ENCODE measurements at regions not wholly inside any gene's neighbourhood (a gene's known extent, or its start where the extent isn't known, plus 50 kb on each side); places are given as distances from the start of the nearest gene placed in this dataset.
"Not testable (repeated sequence)": the region's sequence is repeated elsewhere in the genome, so short reads cannot be mapped to it uniquely, and the experiment has no call there.

DNA sequence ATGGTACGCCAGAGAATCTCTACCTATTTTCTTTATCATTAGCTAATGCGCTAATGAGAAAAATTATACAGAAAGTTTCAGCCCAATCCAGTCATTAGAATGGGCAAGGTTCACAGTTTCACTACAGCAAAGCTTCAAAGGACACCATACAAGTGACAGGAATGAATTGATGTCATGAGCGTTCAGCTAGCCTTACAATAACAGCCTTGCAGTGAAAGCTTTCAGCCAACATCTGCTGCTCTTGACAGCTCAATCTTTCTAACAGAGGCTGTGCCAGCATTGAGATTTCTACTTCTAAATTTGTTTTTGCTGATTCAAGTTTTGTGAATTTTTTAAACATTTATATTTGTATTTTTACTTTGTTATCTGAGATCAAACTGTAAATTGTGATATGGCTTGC, 302.4 kb upstream of the FAM174A start:
- DNase-seq (ENCODE audit: low spot score), result no peak

DNA sequence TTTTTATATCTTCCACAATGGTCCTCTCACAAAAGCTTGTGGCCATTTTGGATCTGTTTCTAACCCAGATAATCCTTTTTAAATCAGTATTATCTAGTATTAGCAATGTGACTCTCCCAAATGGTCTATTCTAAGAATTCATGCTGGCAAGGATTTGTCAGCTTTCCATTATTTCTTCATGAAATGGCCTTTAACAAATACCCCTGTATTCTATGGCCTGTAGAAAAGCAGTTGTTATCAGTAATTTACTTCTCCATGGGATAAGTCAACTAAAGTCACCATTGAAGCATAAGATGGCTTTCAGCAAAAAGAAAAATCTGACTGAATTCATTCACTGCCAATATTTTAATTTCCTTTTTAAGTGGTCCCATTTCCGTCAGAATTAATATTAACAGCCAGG, 346.4 kb upstream of the FAM174A start:
- DNase-seq (ENCODE audit: low spot score), result no peak

DNA sequence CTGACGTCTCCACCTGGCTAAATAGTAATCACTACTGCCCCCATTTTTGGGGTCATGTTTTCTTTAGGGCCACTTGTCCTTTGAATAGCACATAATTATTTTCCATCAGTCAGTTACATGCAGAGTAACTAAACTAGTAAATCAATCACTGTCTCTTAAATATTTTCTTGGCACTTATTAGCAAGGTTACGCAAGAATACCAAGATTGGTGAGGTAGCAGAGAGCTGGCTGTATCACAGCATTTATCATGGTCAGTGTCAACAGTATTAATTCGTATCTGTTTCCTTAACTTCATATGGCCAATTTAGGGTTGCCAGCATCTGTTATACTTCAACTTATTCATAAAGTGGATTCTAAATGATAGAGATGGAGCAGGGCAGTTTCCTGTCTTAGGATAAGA, 346.8 kb upstream of the FAM174A start:
- DNase-seq (ENCODE audit: low spot score), result no peak

DNA sequence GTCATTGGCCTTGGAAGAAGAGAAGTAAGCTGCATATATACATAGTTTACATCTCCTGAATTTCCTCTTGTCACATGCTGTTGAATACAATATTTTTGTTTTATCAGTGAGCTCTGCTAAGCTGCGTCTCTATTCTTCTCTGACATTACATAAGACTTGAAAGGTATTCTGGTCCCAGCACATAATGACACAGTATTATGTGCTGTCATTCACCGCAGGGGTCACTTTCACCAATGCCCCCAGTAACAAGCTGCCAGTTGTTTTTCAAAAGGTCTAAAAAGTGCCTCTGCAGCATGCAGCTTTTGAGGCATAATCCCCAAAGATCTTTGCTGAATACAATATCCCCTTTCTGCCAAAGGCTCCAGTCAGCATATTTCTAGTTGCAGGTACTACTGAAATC, 349.0 kb upstream of the FAM174A start:
- no peak for DNase-seq (ENCODE audit: low spot score)

DNA sequence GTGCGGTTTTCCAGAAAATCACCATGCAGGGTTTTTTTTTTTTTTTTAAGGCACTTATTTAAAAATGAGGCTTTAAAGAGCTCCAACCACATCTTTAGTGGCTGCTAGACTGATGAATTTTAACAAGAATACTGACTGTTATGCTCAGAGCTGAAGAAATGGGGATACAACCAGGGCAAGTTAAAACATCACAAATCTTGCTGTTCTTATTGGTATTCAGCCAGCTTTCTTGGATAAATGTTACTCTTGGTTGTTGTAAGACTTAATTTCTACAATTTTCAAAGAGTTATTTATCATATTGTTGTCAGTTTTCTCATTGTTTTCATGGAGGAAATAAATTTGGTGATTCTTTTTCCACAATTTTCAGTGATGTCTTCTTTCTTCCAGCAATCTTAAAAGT, 352.8 kb upstream of the FAM174A start:
- no peak for DNase-seq (ENCODE audit: low spot score)

DNA sequence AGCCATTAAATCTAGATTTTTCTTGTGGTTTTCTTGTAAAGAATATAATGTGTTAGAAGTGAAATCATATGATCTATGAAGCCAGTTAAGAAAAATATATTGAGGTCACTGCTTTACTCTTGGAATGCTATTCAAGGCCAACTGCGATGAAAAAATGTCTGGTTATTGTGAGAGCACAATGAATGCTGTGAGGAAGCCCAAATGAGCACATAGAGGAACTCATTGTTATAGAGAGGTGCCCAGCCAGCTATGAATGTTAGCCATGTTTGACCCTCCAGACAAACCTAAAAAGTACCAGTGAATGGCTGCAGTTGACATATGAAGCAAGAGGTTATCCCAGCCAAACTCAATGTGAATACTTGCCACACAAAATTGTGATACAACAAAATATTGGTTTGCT, 359.8 kb upstream of the FAM174A start:
- DNase-seq (ENCODE audit: low spot score), result no peak

DNA sequence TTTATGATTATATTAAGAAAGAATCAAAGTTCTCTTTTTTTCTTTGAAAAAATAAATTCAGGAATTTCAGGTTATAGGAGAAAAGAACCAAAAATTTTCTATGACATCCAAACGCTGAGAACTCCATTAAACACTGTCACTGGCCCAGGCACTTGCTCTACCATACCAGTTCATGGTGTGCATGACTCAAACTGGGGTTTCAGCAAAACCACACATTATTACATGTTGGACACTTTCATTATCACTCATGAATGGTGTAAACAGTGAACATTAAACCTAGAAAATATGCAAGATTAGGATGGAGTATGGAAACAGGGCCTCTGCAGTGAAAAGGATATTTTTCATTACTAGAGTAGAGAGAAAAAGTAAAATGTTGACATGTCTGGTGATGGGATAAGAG, 369.9 kb upstream of the FAM174A start:
- no peak for DNase-seq (ENCODE audit: low spot score)

DNA sequence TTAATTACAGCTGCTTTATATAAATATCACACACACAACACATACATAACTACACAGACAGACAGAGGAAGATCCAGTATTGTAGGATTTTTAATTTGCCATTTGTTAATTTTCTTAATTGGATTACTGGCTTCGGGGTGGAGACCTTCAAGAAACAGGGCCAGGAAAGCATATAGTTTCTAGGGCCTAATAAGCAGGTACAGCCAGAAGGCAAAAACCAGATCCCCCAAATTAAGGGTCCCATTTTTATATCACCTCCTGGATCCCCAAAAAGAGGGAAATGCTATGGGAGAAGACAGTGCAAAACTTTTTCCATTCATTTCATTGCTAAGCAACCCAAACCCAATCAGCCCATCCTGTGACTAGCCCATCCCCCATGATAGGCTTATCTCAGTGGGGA, 373.3 kb upstream of the FAM174A start:
- DNase-seq (ENCODE audit: low spot score), result no peak

DNA sequence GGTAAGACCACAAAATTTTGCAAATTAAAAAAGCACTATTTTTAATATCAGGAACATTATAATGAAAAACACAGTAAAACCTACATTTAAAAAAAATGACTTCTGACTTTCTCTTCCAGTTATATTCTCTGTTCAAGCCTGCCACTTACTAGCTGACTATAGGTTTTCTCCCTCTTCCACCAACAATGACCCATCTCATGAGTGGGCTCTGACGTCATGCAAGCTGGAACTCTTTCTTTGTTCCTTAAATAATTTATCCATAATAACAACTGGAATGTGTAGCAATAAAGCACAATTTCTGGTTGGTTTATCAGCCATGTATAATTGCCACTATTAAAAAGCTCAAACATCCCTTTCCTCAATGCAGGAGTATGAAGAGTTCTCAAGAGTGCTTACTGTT, 378.1 kb upstream of the FAM174A start:
- no peak for DNase-seq (ENCODE audit: low spot score)

DNA sequence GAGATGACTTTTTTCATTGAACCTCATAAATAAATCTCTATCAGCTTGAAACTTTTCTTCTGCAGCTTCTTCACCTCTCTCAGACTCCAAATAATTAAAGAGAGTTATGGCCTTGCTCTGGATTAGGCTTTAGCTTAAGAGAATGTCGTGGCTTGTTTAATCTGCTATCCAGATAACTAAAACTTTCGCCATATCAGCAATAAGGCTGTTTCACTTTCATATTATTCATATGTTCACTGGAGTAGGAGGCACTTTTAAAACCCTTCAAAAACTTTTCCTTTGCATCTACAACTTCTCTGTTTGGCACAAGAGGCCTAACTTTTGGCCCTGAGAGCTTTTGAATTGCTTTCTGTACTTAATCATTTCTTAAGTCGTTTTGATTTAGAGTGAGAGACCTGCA, 386.9 kb upstream of the FAM174A start:
- DNase-seq (ENCODE audit: low spot score), result no peak

DNA sequence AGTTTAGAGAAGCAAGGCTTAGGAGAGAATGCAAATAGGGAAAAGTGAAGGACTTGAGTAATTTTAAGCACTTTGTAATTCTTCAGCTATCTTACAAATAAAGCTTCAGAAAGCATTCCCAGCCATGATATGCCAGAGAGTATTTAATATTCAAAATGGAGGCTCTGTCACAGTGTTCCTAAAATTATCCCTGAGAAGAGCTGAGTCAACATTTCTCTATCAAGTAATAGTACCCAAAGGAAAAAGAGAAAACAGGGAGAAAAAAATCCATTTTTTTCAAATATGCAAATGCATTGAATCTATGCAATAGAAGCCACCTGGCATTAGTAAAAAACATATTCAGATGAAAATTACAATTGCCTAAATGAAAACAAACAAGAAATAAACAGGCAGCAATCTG, 392.6 kb upstream of the FAM174A start:
- no peak for DNase-seq (ENCODE audit: low spot score)

DNA sequence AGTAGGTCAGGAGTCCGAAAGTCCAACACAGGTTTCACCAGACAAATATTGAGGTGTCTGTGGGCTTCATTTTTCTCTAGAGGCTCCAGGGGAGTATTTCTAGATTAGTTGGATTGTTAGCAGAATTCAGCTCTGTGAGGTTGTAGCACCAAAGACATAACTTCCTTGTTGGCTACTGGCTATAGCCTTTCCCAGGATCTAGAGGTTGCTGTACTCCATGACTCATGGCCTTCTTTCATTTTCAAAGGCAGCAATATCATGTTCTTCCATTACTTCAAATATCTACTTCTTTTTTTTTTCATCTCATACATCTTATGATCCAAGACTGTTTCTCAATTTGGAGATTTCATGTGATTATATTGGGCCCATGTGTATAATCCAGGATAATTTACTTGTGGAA, 404.0 kb upstream of the FAM174A start:
- no peak for DNase-seq (ENCODE audit: low spot score)

DNA sequence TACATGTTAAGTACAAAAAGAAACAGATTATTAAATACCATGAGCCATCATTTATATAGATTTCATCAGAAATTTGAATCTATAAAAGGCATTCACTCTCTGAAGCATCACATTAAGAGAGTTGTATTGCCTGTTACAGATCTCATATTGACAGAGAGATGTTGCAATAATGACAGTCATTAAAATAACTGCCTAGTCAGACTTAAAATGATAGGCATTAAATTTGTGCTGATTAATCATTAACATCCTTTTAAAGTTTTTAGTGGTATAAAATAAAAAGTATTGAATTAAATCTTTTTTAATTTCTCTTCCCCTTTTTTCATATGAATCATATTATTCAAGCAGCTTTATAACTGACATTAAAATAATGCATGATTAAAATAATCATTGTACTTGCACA, 404.9 kb upstream of the FAM174A start:
- no peak for DNase-seq (ENCODE audit: low spot score)

DNA sequence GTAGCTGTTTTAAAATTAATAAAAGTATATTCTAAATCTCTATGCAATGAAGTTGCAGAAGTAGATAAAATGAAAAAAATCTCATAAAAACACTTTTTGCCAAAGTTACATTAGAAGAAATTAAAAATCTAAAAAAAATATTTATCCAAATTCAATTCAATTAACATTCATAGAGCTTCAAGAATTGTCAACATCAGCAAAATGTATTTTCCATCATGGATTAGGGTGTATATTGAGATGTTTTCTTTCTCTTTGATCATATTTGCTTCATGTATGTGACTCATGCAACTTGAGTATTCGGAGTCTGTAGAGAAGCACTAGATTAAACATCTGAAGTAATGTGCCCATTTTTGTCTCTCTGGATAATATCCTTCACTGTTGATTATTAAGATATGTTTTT, 415.3 kb upstream of the FAM174A start:
- DNase-seq (ENCODE audit: low spot score), result no peak

DNA sequence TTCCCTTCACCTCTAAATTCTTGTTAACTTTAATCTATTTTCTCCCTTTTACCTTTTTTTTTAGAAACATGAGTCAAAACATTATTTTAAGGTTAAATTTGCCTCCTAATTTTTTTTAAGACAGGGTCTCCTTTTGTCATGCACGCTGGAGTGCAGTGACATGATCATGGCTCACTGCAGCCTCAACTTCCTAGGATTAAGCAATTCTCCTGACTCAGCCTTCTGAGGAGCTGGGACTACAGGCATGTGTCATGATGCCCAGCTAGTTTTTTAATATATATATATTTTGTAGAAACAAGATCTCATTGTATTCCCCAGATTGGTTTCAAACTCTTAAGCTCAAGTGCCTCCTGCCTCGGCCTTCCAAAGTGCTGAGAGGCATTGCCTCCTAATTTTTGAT, 424.7 kb upstream of the FAM174A start:
- no peak for DNase-seq (ENCODE audit: low spot score)

DNA sequence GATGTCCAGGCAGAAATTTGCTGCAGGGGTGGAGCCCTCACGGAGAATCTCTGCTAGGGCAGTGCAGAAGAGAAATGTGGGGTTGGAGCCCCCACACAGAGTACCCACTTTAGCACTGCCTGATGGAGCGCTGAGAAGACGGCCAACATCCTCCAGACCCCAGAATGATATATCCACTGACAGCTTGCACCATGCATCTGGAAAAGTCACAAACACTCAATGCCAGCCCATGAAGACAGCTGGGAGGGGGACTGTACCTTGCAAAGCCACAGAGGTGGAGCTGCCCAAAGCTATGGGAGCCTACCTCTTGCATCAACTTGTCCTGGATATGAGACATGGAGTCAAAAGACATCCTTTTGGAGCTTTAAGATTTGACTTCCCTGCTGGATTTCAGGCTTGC, 426.3 kb upstream of the FAM174A start:
- DNase-seq (ENCODE audit: low spot score), result no peak

DNA sequence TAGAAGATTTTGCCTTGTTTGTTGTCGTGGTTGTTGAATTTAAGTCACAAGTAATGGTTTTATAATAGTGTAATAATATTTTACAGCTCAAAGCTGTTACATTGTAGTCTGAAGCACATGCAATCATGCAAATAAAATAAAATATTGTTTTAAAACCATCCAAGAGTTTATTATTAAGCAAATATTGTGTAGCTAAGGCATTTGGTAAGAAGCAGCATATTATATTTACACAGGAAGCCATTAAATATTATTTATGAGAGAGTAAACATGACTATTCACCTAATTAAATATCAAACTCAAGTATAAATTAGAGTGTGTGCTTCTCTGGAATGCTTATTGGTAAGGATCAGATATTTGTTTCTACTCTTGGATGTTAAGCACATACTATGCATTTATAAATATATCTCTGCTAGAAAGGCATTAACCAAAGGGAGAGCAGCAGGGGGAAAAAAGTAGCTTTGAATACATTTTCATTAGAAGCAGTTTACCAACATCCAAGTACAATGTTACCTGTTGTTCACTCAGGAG, 431.5 kb upstream of the FAM174A start:
- DNase-seq (ENCODE audit: low spot score), result not testable (repeated sequence)

DNA sequence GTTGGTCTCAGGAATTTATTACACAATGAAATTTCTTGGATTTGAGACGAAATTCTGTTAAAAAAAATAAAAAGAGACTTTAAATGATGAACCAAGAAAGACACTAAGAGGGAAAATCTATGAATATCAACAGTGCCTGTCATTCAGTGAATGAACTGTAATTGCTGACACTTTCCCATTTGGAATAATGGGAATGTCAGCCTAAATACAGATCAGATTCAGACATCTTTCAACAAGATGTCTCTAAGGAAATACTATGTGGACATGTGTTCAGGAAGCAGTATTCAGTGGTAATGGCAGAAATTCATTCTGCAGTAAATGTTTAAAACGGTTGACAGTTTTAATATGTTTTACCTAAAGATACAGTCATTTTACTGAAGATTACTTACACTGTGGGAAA, 433.7 kb upstream of the FAM174A start:
- DNase-seq (ENCODE audit: low spot score), result not testable (repeated sequence)

DNA sequence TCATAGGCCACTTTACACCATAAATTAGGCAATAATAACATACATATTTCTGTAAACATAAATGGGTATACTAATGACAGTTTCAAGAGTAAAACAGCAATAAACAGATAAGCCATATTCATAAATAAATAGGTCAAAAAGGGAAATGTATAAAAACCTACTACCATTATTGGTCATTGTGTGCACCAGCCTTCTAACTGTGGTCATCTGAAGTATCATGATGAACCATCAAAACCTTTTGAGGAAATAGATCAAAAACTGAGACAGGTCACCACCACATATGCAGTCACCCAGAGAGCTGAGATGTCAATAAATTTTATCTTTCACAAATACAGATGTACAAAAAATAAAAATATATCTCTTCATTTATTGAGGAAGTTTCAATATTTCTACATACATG, 438.8 kb upstream of the FAM174A start:
- not testable (repeated sequence) for DNase-seq (ENCODE audit: low spot score)

DNA sequence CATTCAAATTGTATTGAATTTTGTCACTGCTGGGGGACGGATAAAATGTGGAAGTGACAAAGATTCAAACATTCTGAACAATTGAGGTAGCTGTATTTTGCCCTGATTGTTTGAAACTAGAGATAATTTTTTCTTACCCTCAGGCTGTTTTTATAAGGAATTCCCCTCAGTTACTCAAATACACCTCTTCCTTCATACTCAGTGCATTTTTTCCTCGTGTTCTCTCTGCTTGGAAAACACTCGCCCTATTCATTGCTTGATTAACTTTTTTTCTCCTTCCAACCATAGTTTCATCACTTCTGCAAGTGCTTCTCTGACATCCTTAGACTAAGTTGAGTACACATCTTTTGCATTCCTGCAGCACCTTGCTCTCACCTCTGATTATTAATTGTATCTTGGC, 454.5 kb upstream of the FAM174A start:
- DNase-seq (ENCODE audit: low spot score), result not testable (repeated sequence)

DNA sequence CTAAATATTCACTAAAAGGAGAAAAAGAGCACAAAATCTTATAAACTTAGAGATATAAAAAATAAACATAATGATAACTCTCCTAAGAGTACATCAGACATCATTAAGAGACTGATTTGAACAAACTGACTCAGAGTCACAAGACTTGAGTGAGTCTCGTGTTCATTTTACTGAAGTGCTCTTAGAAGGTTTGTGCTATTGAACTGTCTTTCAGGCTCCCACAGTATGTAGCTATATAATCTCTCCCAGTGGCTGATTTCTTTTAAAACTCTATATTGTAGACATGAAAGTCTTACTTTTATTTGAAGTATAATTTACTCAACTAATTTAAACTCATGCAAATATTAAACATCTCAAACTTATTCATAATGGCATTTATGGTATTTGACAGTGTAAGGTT, 456.0 kb upstream of the FAM174A start:
- DNase-seq (ENCODE audit: low spot score), result not testable (repeated sequence)

DNA sequence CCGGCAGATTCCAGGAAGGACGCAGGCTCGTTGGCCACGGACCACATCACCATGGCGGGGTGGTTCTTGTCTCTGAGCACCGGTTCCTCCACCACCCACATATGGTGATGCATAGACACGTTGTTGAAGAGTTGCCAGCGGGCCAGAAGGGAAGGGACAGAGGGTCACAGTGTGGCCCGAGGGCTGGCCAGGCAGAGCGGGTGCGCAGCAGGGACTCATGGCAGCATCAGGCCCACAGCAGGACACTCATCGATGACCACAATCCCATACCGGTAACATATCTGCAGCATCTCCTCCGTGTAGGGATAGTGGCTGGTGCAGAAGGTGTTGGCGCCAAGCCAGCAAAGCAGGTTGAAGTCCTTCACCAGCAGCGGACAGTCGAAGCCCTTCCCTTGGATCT, 469.2 kb upstream of the FAM174A start:
- not testable (repeated sequence) for DNase-seq (ENCODE audit: low spot score)

DNA sequence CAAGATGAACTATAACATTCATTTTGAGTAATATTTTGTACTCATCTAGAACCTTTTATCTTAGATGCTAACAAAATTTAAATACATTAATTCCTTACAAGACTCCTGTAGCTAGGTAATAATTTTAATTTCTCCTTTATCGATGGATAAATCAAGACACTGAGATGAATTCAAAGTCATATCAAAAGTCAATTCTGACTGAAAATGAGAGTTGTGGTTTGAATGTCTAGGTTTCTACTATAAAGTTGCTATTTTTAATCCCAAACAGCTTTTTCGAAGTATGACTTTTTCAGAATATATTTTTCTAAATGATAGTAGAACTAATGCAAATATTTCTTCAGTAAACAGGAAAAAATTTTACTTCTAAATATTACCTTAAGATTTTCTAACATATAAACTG, 491.7 kb upstream of the FAM174A start:
- DNase-seq (ENCODE audit: low spot score), result no peak

DNA sequence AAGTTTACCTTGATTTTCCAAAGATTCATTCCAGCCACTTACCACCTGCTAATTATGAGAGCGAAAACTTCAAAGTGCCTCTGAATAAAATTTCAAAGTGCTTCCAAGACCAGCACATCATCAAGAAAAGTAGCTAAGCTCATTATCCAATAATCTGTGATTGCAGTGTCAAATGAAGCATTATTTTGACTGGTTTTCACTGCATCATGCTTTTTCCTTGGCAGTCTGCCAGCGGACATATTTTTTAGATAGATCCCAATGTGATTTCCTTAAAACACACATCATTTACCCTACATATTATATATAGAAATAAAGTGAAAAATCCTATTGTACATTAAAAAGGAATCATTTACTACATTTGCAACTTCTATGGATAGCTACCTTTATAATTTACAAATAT, 508.6 kb upstream of the FAM174A start:
- no peak for DNase-seq (ENCODE audit: low spot score)

DNA sequence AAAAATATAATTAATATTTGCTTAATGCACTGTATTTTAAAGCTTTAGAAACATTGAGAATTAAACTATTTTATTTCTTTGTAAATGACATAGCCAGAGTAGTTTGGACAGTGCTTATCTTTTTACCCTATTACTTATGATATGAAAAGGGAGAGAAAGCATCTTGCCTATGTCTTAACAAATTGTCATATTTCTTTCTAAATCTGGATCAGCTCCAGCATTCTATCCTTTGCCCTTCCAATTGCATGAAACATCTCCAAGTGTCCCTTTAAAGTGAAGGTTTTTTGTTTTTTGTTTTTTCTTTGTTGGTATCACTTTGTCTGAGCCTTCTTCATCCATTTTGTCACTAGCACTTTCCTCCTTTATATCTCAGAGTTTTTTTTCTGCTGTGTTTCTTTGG, 511.6 kb upstream of the FAM174A start:
- no peak for DNase-seq (ENCODE audit: low spot score)
